ENCODE measurements at regions not wholly inside any gene's neighbourhood (a gene's known extent, or its start where the extent isn't known, plus 50 kb on each side); places are given as distances from the start of the nearest gene placed in this dataset.

- Mint-ChIP-seq H3K27me3 (ENCODE audit: low read depth) (peaks cover 12% of the 10 kb centered on the region), H3K4me3 (no peak overlapping the region), H3K36me3 (ENCODE audit: low read depth) (no peaks in the 10 kb centered on the region), H3K4me1 (ENCODE audit: low read depth) (no peaks in the 10 kb centered on the region), H3K27ac (no peak overlapping the region), H3K9me3 (no peaks in the 10 kb centered on the region)
- DNase-seq (ENCODE audit: low spot score), result no peak
Observed at GRCh38 chr2:176675271-176675949, 406.2 kb downstream of the MTX2 start.

GRCh38 chr2:176677746-176678265 is 408.6 kb downstream of the MTX2 start:
- no peaks in the 10 kb centered on the region for H3K4me1 Mint-ChIP-seq (ENCODE audit: low read depth)
- peaks cover 16% of the 10 kb centered on the region for H3K27me3 Mint-ChIP-seq (ENCODE audit: low read depth)
- H3K27ac Mint-ChIP-seq, result no peak overlapping the region
- no peak for DNase-seq (ENCODE audit: low spot score)
- no peaks in the 10 kb centered on the region for H3K9me3 Mint-ChIP-seq
- H3K36me3 Mint-ChIP-seq (ENCODE audit: low read depth), result no peaks in the 10 kb centered on the region
- H3K4me3 Mint-ChIP-seq, result no peak overlapping the region

GRCh38 chr2:176678571-176678970 is 409.3 kb downstream of the MTX2 start:
- H3K36me3 Mint-ChIP-seq (ENCODE audit: low read depth), result no peaks in the 10 kb centered on the region
- no peak for DNase-seq (ENCODE audit: low spot score)
- H3K4me1 Mint-ChIP-seq (ENCODE audit: low read depth), result no peaks in the 10 kb centered on the region
- no peaks in the 10 kb centered on the region for H3K9me3 Mint-ChIP-seq
- H3K27ac Mint-ChIP-seq, result no peak overlapping the region
- H3K27me3 Mint-ChIP-seq (ENCODE audit: low read depth), result peaks cover 21% of the 10 kb centered on the region
- H3K4me3 Mint-ChIP-seq, result no peak overlapping the region

- no peak overlapping the region for H3K4me3 Mint-ChIP-seq
- no peaks in the 10 kb centered on the region for H3K9me3 Mint-ChIP-seq
- H3K4me1 Mint-ChIP-seq (ENCODE audit: low read depth), result no peaks in the 10 kb centered on the region
- H3K27ac Mint-ChIP-seq, result no peak overlapping the region
- no peaks in the 10 kb centered on the region for H3K36me3 Mint-ChIP-seq (ENCODE audit: low read depth)
- H3K27me3 Mint-ChIP-seq (ENCODE audit: low read depth), result peaks cover 22% of the 10 kb centered on the region
- no peak for DNase-seq (ENCODE audit: low spot score)
Observed at GRCh38 chr2:176679061-176679669, 409.9 kb downstream of the MTX2 start.

- Mint-ChIP-seq H3K36me3 (ENCODE audit: low read depth) (no peaks in the 10 kb centered on the region), H3K27me3 (ENCODE audit: low read depth) (peaks cover 30% of the 10 kb centered on the region), H3K4me3 (no peak overlapping the region), H3K4me1 (ENCODE audit: low read depth) (no peaks in the 10 kb centered on the region), H3K9me3 (no peaks in the 10 kb centered on the region), H3K27ac (no peak overlapping the region)
- DNase-seq (ENCODE audit: low spot score), result no peak
Observed at GRCh38 chr2:176680916-176681516, 411.8 kb downstream of the MTX2 start.

- peaks cover 30% of the 10 kb centered on the region for H3K27me3 Mint-ChIP-seq (ENCODE audit: low read depth)
- H3K9me3 Mint-ChIP-seq, result no peaks in the 10 kb centered on the region
- no peaks in the 10 kb centered on the region for H3K4me1 Mint-ChIP-seq (ENCODE audit: low read depth)
- no peak overlapping the region for H3K27ac Mint-ChIP-seq
- H3K4me3 Mint-ChIP-seq, result no peak overlapping the region
- no peak for DNase-seq (ENCODE audit: low spot score)
- no peaks in the 10 kb centered on the region for H3K36me3 Mint-ChIP-seq (ENCODE audit: low read depth)
Observed at GRCh38 chr2:176681584-176682115, 412.4 kb downstream of the MTX2 start.

- Mint-ChIP-seq H3K9me3 (no peaks in the 10 kb centered on the region), H3K4me1 (ENCODE audit: low read depth) (no peaks in the 10 kb centered on the region)
Observed at GRCh38 chr2:176682278-176682677, 413.0 kb downstream of the MTX2 start.

GRCh38 chr2:176683618-176684111 is 414.4 kb downstream of the MTX2 start:
- Mint-ChIP-seq H3K4me3 (no peak overlapping the region), H3K9me3 (no peaks in the 10 kb centered on the region), H3K27ac (no peak overlapping the region), H3K27me3 (ENCODE audit: low read depth) (peaks cover 33% of the 10 kb centered on the region), H3K4me1 (ENCODE audit: low read depth) (no peaks in the 10 kb centered on the region), H3K36me3 (ENCODE audit: low read depth) (no peaks in the 10 kb centered on the region)
- no peak for DNase-seq (ENCODE audit: low spot score)

More at GRCh38 chr2:176682278-176682677, 413.0 kb downstream of the MTX2 start:
- no peak overlapping the region for H3K4me3 Mint-ChIP-seq
- H3K27ac Mint-ChIP-seq, result no peak overlapping the region
- no peaks in the 10 kb centered on the region for H3K36me3 Mint-ChIP-seq (ENCODE audit: low read depth)
- peaks cover 30% of the 10 kb centered on the region for H3K27me3 Mint-ChIP-seq (ENCODE audit: low read depth)
- no peak for DNase-seq (ENCODE audit: low spot score)

- Mint-ChIP-seq H3K27ac (no peak overlapping the region), H3K4me3 (no peak overlapping the region), H3K36me3 (ENCODE audit: low read depth) (no peaks in the 10 kb centered on the region), H3K27me3 (ENCODE audit: low read depth) (peaks cover 36% of the 10 kb centered on the region), H3K9me3 (no peaks in the 10 kb centered on the region), H3K4me1 (ENCODE audit: low read depth) (no peaks in the 10 kb centered on the region)
- no peak for DNase-seq (ENCODE audit: low spot score)
Observed at GRCh38 chr2:176685908-176686307, 416.7 kb downstream of the MTX2 start.

GRCh38 chr2:176686328-176686727 is 417.1 kb downstream of the MTX2 start:
- H3K27me3 Mint-ChIP-seq (ENCODE audit: low read depth), result peaks cover 36% of the 10 kb centered on the region
- H3K27ac Mint-ChIP-seq, result no peak overlapping the region
- DNase-seq (ENCODE audit: low spot score), result no peak
- no peak overlapping the region for H3K4me3 Mint-ChIP-seq
- H3K9me3 Mint-ChIP-seq, result no peaks in the 10 kb centered on the region
- H3K36me3 Mint-ChIP-seq (ENCODE audit: low read depth), result no peaks in the 10 kb centered on the region
- H3K4me1 Mint-ChIP-seq (ENCODE audit: low read depth), result no peaks in the 10 kb centered on the region

GRCh38 chr2:176687342-176687741 is 418.1 kb downstream of the MTX2 start:
- Mint-ChIP-seq H3K27me3 (ENCODE audit: low read depth) (peaks cover 36% of the 10 kb centered on the region), H3K9me3 (no peaks in the 10 kb centered on the region), H3K27ac (no peak overlapping the region), H3K4me3 (no peak overlapping the region), H3K4me1 (ENCODE audit: low read depth) (no peaks in the 10 kb centered on the region), H3K36me3 (ENCODE audit: low read depth) (no peaks in the 10 kb centered on the region)
- DNase-seq (ENCODE audit: low spot score), result no peak

- H3K4me1 Mint-ChIP-seq (ENCODE audit: low read depth), result no peaks in the 10 kb centered on the region
- H3K27ac Mint-ChIP-seq, result no peak overlapping the region
- DNase-seq (ENCODE audit: low spot score), result no peak
- H3K4me3 Mint-ChIP-seq, result no peak overlapping the region
- H3K27me3 Mint-ChIP-seq (ENCODE audit: low read depth), result peaks cover 34% of the 10 kb centered on the region
- H3K36me3 Mint-ChIP-seq (ENCODE audit: low read depth), result no peaks in the 10 kb centered on the region
- no peaks in the 10 kb centered on the region for H3K9me3 Mint-ChIP-seq
Observed at GRCh38 chr2:176687944-176688343, 418.7 kb downstream of the MTX2 start.

GRCh38 chr2:176689711-176690110 is 420.5 kb downstream of the MTX2 start:
- no peak overlapping the region for H3K4me3 Mint-ChIP-seq
- DNase-seq (ENCODE audit: low spot score), result no peak
- H3K9me3 Mint-ChIP-seq, result no peaks in the 10 kb centered on the region
- H3K27me3 Mint-ChIP-seq (ENCODE audit: low read depth), result peaks cover 32% of the 10 kb centered on the region
- H3K4me1 Mint-ChIP-seq (ENCODE audit: low read depth), result no peaks in the 10 kb centered on the region
- no peak overlapping the region for H3K27ac Mint-ChIP-seq
- no peaks in the 10 kb centered on the region for H3K36me3 Mint-ChIP-seq (ENCODE audit: low read depth)

GRCh38 chr2:176691471-176691870 is 422.2 kb downstream of the MTX2 start:
- Mint-ChIP-seq H3K27me3 (ENCODE audit: low read depth) (peaks cover 27% of the 10 kb centered on the region), H3K9me3 (no peaks in the 10 kb centered on the region)

More at GRCh38 chr2:176691471-176691870, 422.2 kb downstream of the MTX2 start:
- no peak for DNase-seq (ENCODE audit: low spot score)
- no peaks in the 10 kb centered on the region for H3K4me1 Mint-ChIP-seq (ENCODE audit: low read depth)
- H3K36me3 Mint-ChIP-seq (ENCODE audit: low read depth), result no peaks in the 10 kb centered on the region
- H3K27ac Mint-ChIP-seq, result no peak overlapping the region
- H3K4me3 Mint-ChIP-seq, result no peak overlapping the region

All from T-helper 2 cell treated with Interferon-gamma antibody and Interleukin-4, amounts not matched to agents 5 μg/mL and 100 μg/mL, for 36 hours (primary cell).